HepG2 (cell line): ENCODE measurements at regions not wholly inside any gene's neighbourhood (a gene's known extent, or its start where the extent isn't known, plus 50 kb on each side); places are given as distances from the start of the nearest gene placed in this dataset.

Source experiments
- ATAC-seq: fragments of 200-7000 bp; cut with Tn5 transposase; 3 replicates; pipeline ENCODE4 v1.9.1; 2020; ENCODE audit warnings: mild to moderate bottlenecking, moderate library complexity
- BruUV-seq: library from RNA; stranded (reverse); fragments of 400-500 nt; replicated peaks from 2 replicates; lab custom pipeline; 2021; lab: Mats Ljungman, UMichigan
- CTCF ChIA-PET: fragments of 300-600 bp; formaldehyde crosslinking; extraction: SDS; loops from one replicate; lab custom pipeline; 2021; ENCODE audit warnings: low total read pairs, inconsistent platforms, low intra/inter-chr PET ratio; lab: Yijun Ruan, JAX
- POLR2A ChIA-PET: fragments of 350-600 bp; sonication (Branson Sonifier 250); formaldehyde crosslinking; loops from one replicate; lab custom pipeline; 2020; ENCODE audit warnings: antibody characterized with exemption, inconsistent platforms; lab: Yijun Ruan, JAX
- DNase-seq: peaks from one replicate; pipeline ENCODE4 v3.0.0-alpha.2; 2015; ENCODE audit warnings: low spot score
- FAIRE-seq: peaks from 3 replicates; lab custom pipeline; 2011; peaks lifted over from hg19 to GRCh38; lab: Jason Lieb, UNC
- H2AFZ ChIP-seq: one replicate; pipeline ENCODE4 v1.6.1; 2011; ENCODE audit warnings: low read length, inconsistent platforms
- H3K27ac ChIP-seq: fragments of 300-600 bp; 3 replicates; pipeline ENCODE4 v1.8.0; 2011; ENCODE audit warnings: mixed run types, mild to moderate bottlenecking, mixed read lengths, low read length, inconsistent platforms; ENCODE audit not compliant: insufficient read depth; ENCODE audit errors: extremely low read length
- H3K27me3 ChIP-seq, 2 experiments: fragments of 200-600 bp in 1 of 2; 2 replicates in 1 of 2; 3 replicates in 1 of 2; pipeline versions ENCODE4 v1.6.0 to v1.8.0; 2011; ENCODE audit warnings: low read length in 2 of 2, mild to moderate bottlenecking in 2 of 2, moderate library complexity in 2 of 2, inconsistent platforms in 1 of 2; ENCODE audit not compliant: insufficient read depth in 2 of 2, control insufficient read depth in 1 of 2
- H3K36me3 ChIP-seq, 2 experiments: fragments of 200-600 bp in 1 of 2; replicated peaks in 1 of 2; 2 replicates in 1 of 2; 3 replicates in 1 of 2; pipeline versions ENCODE4 v1.5.1 to v1.8.0; 2011; ENCODE audit warnings: low read length in 2 of 2, inconsistent platforms in 1 of 2; ENCODE audit not compliant: insufficient read depth in 2 of 2, control insufficient read depth in 1 of 2
- H3K4me1 ChIP-seq: 2 replicates; pipeline ENCODE4 v1.5.1; 2012; ENCODE audit warnings: low read length, inconsistent platforms; ENCODE audit not compliant: insufficient read depth
- H3K4me2 ChIP-seq: 2 replicates; pipeline ENCODE4 v1.6.0; 2011; ENCODE audit warnings: low read depth, low read length, inconsistent platforms
- H3K4me3 ChIP-seq, 3 experiments: fragments of 200-600 bp in 1 of 3; sonication (generic), shearing (Covaris generic) in 1 of 3; replicated peaks in 1 of 3; 2 replicates each; pipeline ENCODE4 v1.5.1; 2011 to 2016; ENCODE audit warnings: low read length in 3 of 3, inconsistent platforms in 2 of 3, low read depth in 2 of 3, mild to moderate bottlenecking in 2 of 3, control low read depth in 1 of 3, mixed read lengths in 1 of 3; ENCODE audit not compliant: insufficient read depth in 1 of 3
- H3K79me2 ChIP-seq: one replicate; pipeline ENCODE4 v1.6.1; 2011; ENCODE audit warnings: low read length, inconsistent platforms; ENCODE audit not compliant: insufficient read depth
- H3K9ac ChIP-seq: 2 replicates; pipeline ENCODE4 v1.6.0; 2011; ENCODE audit warnings: mild to moderate bottlenecking, low read depth, low read length, inconsistent platforms; ENCODE audit not compliant: insufficient read depth
- H3K9me3 ChIP-seq: 2 replicates; pipeline ENCODE4 v1.5.1; 2012; ENCODE audit warnings: mild to moderate bottlenecking, low read length
- H4K20me1 ChIP-seq: 2 replicates; pipeline ENCODE4 v1.6.0; 2011; ENCODE audit warnings: inconsistent platforms, mild to moderate bottlenecking, low read length, moderate library complexity; ENCODE audit not compliant: insufficient read depth
- HNRNPK ChIP-seq: fragments of 200-400 bp; formaldehyde crosslinking; IDR thresholded peaks from 2 replicates; pipeline ENCODE4 v1.6.1; 2018; ENCODE audit warnings: low read length, low read depth, moderate library complexity, mild to moderate bottlenecking; ENCODE audit not compliant: poor library complexity, severe bottlenecking
- HNRNPUL1 ChIP-seq: fragments of 200-400 bp; formaldehyde crosslinking; IDR thresholded peaks from 2 replicates; pipeline ENCODE4 v1.6.1; 2017; ENCODE audit warnings: low read depth, mild to moderate bottlenecking, low read length, moderate library complexity
- HOXA5 ChIP-seq: sonication (generic); formaldehyde crosslinking; IDR thresholded peaks from 2 replicates; pipeline ENCODE4 v1.4.0; 2020; ENCODE audit warnings: missing genetic modification reagents
- NR2C2 ChIP-seq: sonication (generic); formaldehyde crosslinking; IDR thresholded peaks from 2 replicates; pipeline ENCODE4 v1.4.0; 2020; ENCODE audit warnings: missing genetic modification reagents, mild to moderate bottlenecking, moderate library complexity, borderline replicate concordance
- PCBP1 ChIP-seq: fragments of 200-400 bp; formaldehyde crosslinking; IDR thresholded peaks from 2 replicates; pipeline ENCODE4 v1.6.1; 2017; ENCODE audit warnings: mild to moderate bottlenecking, low read depth, low read length, borderline replicate concordance
- PCBP2 ChIP-seq: fragments of 200-400 bp; formaldehyde crosslinking; optimal IDR thresholded peaks from 2 replicates; pipeline ENCODE3; 2018; ENCODE audit warnings: low read length, low read depth; ENCODE audit not compliant: poor library complexity, severe bottlenecking
- ZNF720 ChIP-seq: sonication (generic); formaldehyde crosslinking; IDR thresholded peaks from 2 replicates; pipeline ENCODE4 v1.4.0; 2020; ENCODE audit warnings: missing genetic modification reagents
- ZNF768 ChIP-seq: sonication (generic); formaldehyde crosslinking; IDR thresholded peaks from 2 replicates; pipeline ENCODE4 v1.4.0; 2020; ENCODE audit warnings: missing genetic modification reagents
- WGBS: methylation state at CpG from one replicate; pipeline ENCODE4 v1.1.6; 2017; ENCODE audit warnings: low lambda C conversion rate; 5-methylcytosine and 5-hydroxymethylcytosine counted together
- in situ Hi-C: cut with HindIII; loops from 2 replicates; pipeline ENCODE4 v1.10.0; 2017; ENCODE audit warnings: low pct_unique_long_range_greater_than_20kb; ENCODE audit not compliant: extremely low pct_ligation_motif_present
- intact Hi-C: fragments of 100-400 bp; cut with micrococcal nuclease; formaldehyde crosslinking; loops from one replicate; pipeline ENCODE4 v1.10.0; 2022; ENCODE audit not compliant: unreplicated experiment

- TF ChIP-seq ZNF720 (CRISPR knock-in tag) (no peak), NR2C2 (CRISPR knock-in tag) (no peak)
Measured at GRCh38 chr12:116650062-116650461, 87.8 kb downstream of the SPRING1 start (continued).

GRCh38 chr12:116647813-116648212, 88.6 kb downstream of the MAP1LC3B2 start:
- no peaks in the 10 kb centered on the region for H4K20me1 ChIP-seq
- in situ Hi-C loops, result no loop called here
- intact Hi-C loops, result no loop called here
- no peak overlapping the region for H3K9ac ChIP-seq
- no peak overlapping the region for H3K4me3 ChIP-seq
- POLR2A ChIA-PET, result no interaction called here
- FAIRE-seq (no peak), DNase-seq (no peak), ATAC-seq (no peak)
- no peak overlapping the region for H3K27ac ChIP-seq
- H3K4me2 ChIP-seq, result no peak overlapping the region
- WGBS, result 20% methylated on average over 4 of the region's 4 CpGs
- CTCF ChIA-PET, result no interaction called here
- no peak overlapping the region for H2AFZ ChIP-seq
- H3K79me2 ChIP-seq, result no peaks in the 10 kb centered on the region
- H3K36me3 ChIP-seq, result no peaks in the 10 kb centered on the region
- H3K9me3 ChIP-seq, result no peaks in the 10 kb centered on the region
- H3K27me3 ChIP-seq, result peaks cover 1 to 36% of the 10 kb centered on the region in 2 experiments; a peak in 4 of 5 replicates
- no TSS peak for BruUV-seq
- TF ChIP-seq HOXA5 (no peak), HNRNPUL1 (no peak)
- peaks cover 9% of the 10 kb centered on the region for H3K4me1 ChIP-seq

GRCh38 chr12:116646901-116647300, 87.7 kb downstream of the MAP1LC3B2 start:
- no peak for ATAC-seq
- Histone ChIP-seq H3K9ac (no peak overlapping the region), H2AFZ (no peak overlapping the region), H4K20me1 (no peaks in the 10 kb centered on the region), H3K79me2 (no peaks in the 10 kb centered on the region), H3K27ac (no peak overlapping the region), H3K27me3 (peaks cover 1 to 42% of the 10 kb centered on the region in 2 experiments; a peak in 4 of 5 replicates), H3K4me1 (peaks cover 9% of the 10 kb centered on the region), H3K4me2 (no peak overlapping the region), H3K9me3 (no peaks in the 10 kb centered on the region), H3K36me3 (no peaks in the 10 kb centered on the region), H3K4me3 (no peak overlapping the region)
- no peak for DNase-seq
- in situ Hi-C loops, result no loop called here
- TF ChIP-seq PCBP1 (peak; percentile 85; the same call in 1 of the 2 replicates), PCBP2 (peak; percentile 92), ZNF768 (CRISPR knock-in tag) (no peak), HNRNPK (peak; percentile 70)
- FAIRE-seq, result no peak
- BruUV-seq, result no TSS peak
- POLR2A ChIA-PET, result no interaction called here
- CTCF ChIA-PET, result no interaction called here
- intact Hi-C loops, result no loop called here
